K562 (cell line): ENCODE measurements at regions not wholly inside any gene's neighbourhood (a gene's known extent, or its start where the extent isn't known, plus 50 kb on each side); places are given as distances from the start of the nearest gene placed in this dataset.

Experiments used
- ATAC-seq: fragments of 200-7000 bp; cut with Tn5 transposase; 3 replicates; pipeline ENCODE4 v1.9.1; 2020; ENCODE audit warnings: moderate library complexity
- BruUV-seq: library from RNA; stranded (reverse); fragments of 400-500 nt; replicated peaks from 2 replicates; lab custom pipeline; 2021; lab: Mats Ljungman, UMichigan
- CTCF ChIA-PET: fragments of 300-600 bp; formaldehyde crosslinking; extraction: SDS; loops from one replicate; lab custom pipeline; 2021; ENCODE audit warnings: low intra/inter-chr PET ratio; lab: Yijun Ruan, JAX
- POLR2A ChIA-PET: fragments of 300-600, 350-650 bp; sonication (Branson Sonifier 250); formaldehyde crosslinking; extraction: SDS; loops from one replicate; lab custom pipeline; 2021; ENCODE audit warnings: antibody characterized with exemption, inconsistent platforms; lab: Yijun Ruan, JAX
- DNase-seq, 4 experiments: peaks; one replicate each; pipeline versions ENCODE4 v3.0.0 to v3.0.0-alpha.2; 2011 to 2018; ENCODE audit warnings: low spot score in 3 of 4, mixed read lengths in 3 of 4; ENCODE audit errors: extremely low read depth in 1 of 4
- FAIRE-seq: peaks from 2 replicates; lab custom pipeline; 2011; peaks lifted over from hg19 to GRCh38; lab: Jason Lieb, UNC
- H2AFZ ChIP-seq: 2 replicates; pipeline ENCODE4 v1.6.0; 2011; ENCODE audit warnings: low read depth, low read length, control low read depth, inconsistent platforms
- H3K27ac ChIP-seq: fragments of 200-600 bp; 3 replicates; pipeline ENCODE4 v1.8.0; 2011; ENCODE audit warnings: low read depth, mild to moderate bottlenecking, control low read depth, inconsistent platforms, low read length, moderate library complexity, mixed read lengths; ENCODE audit errors: extremely low read depth
- H3K27me3 ChIP-seq, 2 experiments: fragments of 300-600 bp in 1 of 2; 2 replicates in 1 of 2; 3 replicates in 1 of 2; pipeline versions ENCODE4 v1.6.0 to v1.8.0; 2011; ENCODE audit warnings: inconsistent platforms in 2 of 2, low read length in 2 of 2, mild to moderate bottlenecking in 1 of 2, mixed read lengths in 1 of 2, moderate library complexity in 1 of 2; ENCODE audit not compliant: control insufficient read depth in 2 of 2, insufficient read depth in 2 of 2
- H3K36me3 ChIP-seq: fragments of 300-600 bp; 3 replicates; pipeline ENCODE4 v1.8.0; 2011; ENCODE audit warnings: mild to moderate bottlenecking, low read length, inconsistent platforms; ENCODE audit not compliant: control insufficient read depth, insufficient read depth
- H3K4me1 ChIP-seq, 2 experiments: fragments of 200-600 bp in 1 of 2; replicated peaks in 1 of 2; 2 replicates in 1 of 2; 3 replicates in 1 of 2; pipeline versions ENCODE4 v1.5.1 to v1.8.0; 2011; ENCODE audit warnings: inconsistent platforms in 2 of 2, low read length in 2 of 2, mild to moderate bottlenecking in 1 of 2, mixed read lengths in 1 of 2, moderate library complexity in 1 of 2; ENCODE audit not compliant: control insufficient read depth in 2 of 2, insufficient read depth in 2 of 2
- H3K4me2 ChIP-seq: 2 replicates; pipeline ENCODE4 v1.6.1; 2011; ENCODE audit warnings: low read length, control low read depth, inconsistent platforms, mixed read lengths; ENCODE audit not compliant: insufficient read depth
- H3K4me3 ChIP-seq: fragments of 200-600 bp; sonication (generic), shearing (Covaris generic); 2 replicates; pipeline ENCODE4 v1.5.1; 2016; ENCODE audit warnings: control low read depth, inconsistent platforms
- H3K79me2 ChIP-seq: fragments of 200-600 bp; 3 replicates; pipeline ENCODE4 v1.8.0; 2011; ENCODE audit warnings: low read length, inconsistent platforms; ENCODE audit not compliant: control insufficient read depth, insufficient read depth
- H3K9ac ChIP-seq, 2 experiments: 2 replicates each; pipeline versions ENCODE4 v1.6.0 to v1.6.1; 2011; ENCODE audit warnings: low read depth in 2 of 2, low read length in 2 of 2, control low read depth in 1 of 2, inconsistent platforms in 1 of 2, mild to moderate bottlenecking in 1 of 2, mixed read lengths in 1 of 2; ENCODE audit not compliant: insufficient read depth in 1 of 2
- H3K9me1 ChIP-seq: one replicate; pipeline ENCODE4 v1.6.0; 2011; ENCODE audit warnings: inconsistent platforms, mild to moderate bottlenecking, low read length, moderate library complexity; ENCODE audit not compliant: control insufficient read depth, insufficient read depth
- H3K9me3 ChIP-seq: replicated peaks from 2 replicates; pipeline ENCODE4 v1.5.1; 2011; ENCODE audit warnings: low read depth, low read length, inconsistent platforms; ENCODE audit not compliant: control insufficient read depth, insufficient read depth
- H4K20me1 ChIP-seq: replicated peaks from 2 replicates; pipeline ENCODE4 v1.6.1; 2011; ENCODE audit warnings: low read length, inconsistent platforms, mixed read lengths; ENCODE audit not compliant: control insufficient read depth, insufficient read depth
- BRD4 ChIP-seq: fragments of 200-600 bp; sonication (generic); IDR thresholded peaks from 2 replicates; pipeline ENCODE4 v1.6.1; 2017; ENCODE audit warnings: inconsistent platforms
- CLOCK ChIP-seq: fragments of 250-450 bp; sonication (Bioruptor Pico); IDR thresholded peaks from 2 replicates; pipeline ENCODE4 v1.4.0; 2020; ENCODE audit warnings: mild to moderate bottlenecking, moderate library complexity, borderline replicate concordance
- CTBP1 ChIP-seq: fragments of 450-650 bp; IDR thresholded peaks from 2 replicates; pipeline ENCODE4 v1.6.1; 2016; ENCODE audit warnings: borderline replicate concordance
- GTF2B ChIP-seq: IDR thresholded peaks from 2 replicates; pipeline ENCODE4 v1.6.1; 2011; ENCODE audit not compliant: insufficient read length; ENCODE audit errors: extremely low read depth
- PRPF4 ChIP-seq: fragments of 200-400 bp; formaldehyde crosslinking; IDR thresholded peaks from one replicate; pipeline ENCODE4 v1.6.1; 2017; ENCODE audit warnings: low read length, low read depth, mild to moderate bottlenecking; ENCODE audit not compliant: insufficient read depth, poor library complexity, severe bottlenecking
- TCF7 ChIP-seq: sonication (generic); IDR thresholded peaks from 2 replicates; pipeline ENCODE4 v1.6.1; 2016; ENCODE audit warnings: antibody characterized with exemption, borderline replicate concordance
- THRB ChIP-seq: fragments of 450-650 bp; formaldehyde crosslinking; conservative IDR thresholded peaks from 2 replicates; pipeline ENCODE4 v1.4.0; 2022; ENCODE audit warnings: mild to moderate bottlenecking, missing genetic modification characterization
- ZBTB5 ChIP-seq: fragments of 450-650 bp; IDR thresholded peaks from 2 replicates; pipeline ENCODE4 v1.6.1; 2017; ENCODE audit warnings: antibody characterized with exemption
- ZNF197 ChIP-seq: fragments of 200-800 bp; sonication (Bioruptor generic); IDR thresholded peaks from 2 replicates; pipeline ENCODE4 v1.6.1; 2016; ENCODE audit warnings: low read depth, missing genetic modification characterization, missing compliant biosample characterization
- ZNF384 ChIP-seq: IDR thresholded peaks from 2 replicates; pipeline ENCODE4 v1.6.1; 2012; ENCODE audit warnings: low read depth, low read length, improper control_type of control experiment
- ZNF511 ChIP-seq: sonication (generic); formaldehyde crosslinking; IDR thresholded peaks from 2 replicates; pipeline ENCODE4 v1.8.0; 2022; ENCODE audit warnings: mild to moderate bottlenecking, missing genetic modification reagents
- ZNF644 ChIP-seq: fragments of 200-800 bp; sonication (Bioruptor generic); IDR thresholded peaks from 2 replicates; pipeline ENCODE4 v1.6.1; 2016; ENCODE audit warnings: low read depth, missing genetic modification characterization, missing compliant biosample characterization
- ZNF766 ChIP-seq: fragments of 200-800 bp; sonication (Bioruptor generic); conservative IDR thresholded peaks from 2 replicates; pipeline ENCODE4 v1.6.1; 2016; ENCODE audit warnings: missing genetic modification characterization, missing compliant biosample characterization
- WGBS: fragments of 100-300 bp; shearing (Covaris generic); methylation state at CpG from one replicate; pipeline ENCODE4 v1.1.6; 2016; ENCODE audit warnings: low coverage, mixed read lengths; ENCODE audit not compliant: insufficient coverage; ENCODE audit errors: missing lambda C conversion rate; 5-methylcytosine and 5-hydroxymethylcytosine counted together
- in situ Hi-C: fragments of 300-500 bp; cut with MboI; formaldehyde crosslinking; loops from 4 replicates; pipeline ENCODE4 v1.15.0; 2018; ENCODE audit warnings: inconsistent platforms, mixed read lengths
- intact Hi-C: fragments of 100-400 bp; cut with micrococcal nuclease; formaldehyde crosslinking; loops from 2 replicates; pipeline ENCODE4 v1.14.2; 2022

GRCh38 chr6:169088762-169089161, 164.9 kb downstream of the THBS2 start (continued):
- TF ChIP-seq ZNF766 (no peak), BRD4 (no peak), GTF2B (no peak), ZNF644 (tag) (no peak), PRPF4 (no peak), THRB (no peak), ZNF384 (no peak)
- TF ChIP-seq, all 486 proteins: peak for 0

GRCh38 chr6:169087443-169088041, 166.1 kb downstream of the THBS2 start:
- Histone ChIP-seq H3K79me2 (no peaks in the 10 kb centered on the region), H3K4me3 (no peak overlapping the region), H2AFZ (no peak overlapping the region), H3K36me3 (no peaks in the 10 kb centered on the region), H4K20me1 (no peaks in the 10 kb centered on the region), H3K9ac (no peak overlapping the region), H3K9me1 (no peaks in the 10 kb centered on the region), H3K27ac (no peak overlapping the region), H3K9me3 (no peaks in the 10 kb centered on the region; the same call in 1 of the 2 replicates), H3K4me1 (no peaks in the 10 kb centered on the region), H3K27me3 (peaks cover 2 to 18% of the 10 kb centered on the region in 2 experiments; a peak in 4 of 5 replicates), H3K4me2 (no peak overlapping the region)
- 2% methylated on average over 3 of the region's 3 CpGs for WGBS
- ATAC-seq = no peak
- ChIA-PET POLR2A (no interaction called here), CTCF (interaction anchor here (0.7 kb wide), 1 partner anchor 486 kb away, joined by 4 read pairs; no protein-coding TSS in a partner anchor)
- intact Hi-C loops (no loop called here), in situ Hi-C loops (no loop called here)
- no peak for FAIRE-seq
- BruUV-seq = no TSS peak
- no peak for DNase-seq
- TF ChIP-seq TCF7 = no peak
- no peak for TF ChIP-seq CTBP1
- no peak for TF ChIP-seq ZBTB5
- TF ChIP-seq ZNF511 = no peak
- TF ChIP-seq CLOCK (CRISPR knock-in tag) = no peak
- no peak for TF ChIP-seq ZNF197 (CRISPR knock-in tag)
